SK-N-MC (cell line): ENCODE measurements at regions not wholly inside any gene's neighbourhood (a gene's known extent, or its start where the extent isn't known, plus 50 kb on each side); places are given as distances from the start of the nearest gene placed in this dataset.

Source experiments
- DNase-seq: peaks from one replicate; pipeline ENCODE4 v3.0.0-alpha.2; 2011; ENCODE audit warnings: low read depth, low spot score
- H3K27ac ChIP-seq: fragments of 200-600 bp; sonication (generic); 2 replicates; pipeline ENCODE4 v1.5.1; 2016; ENCODE audit warnings: mixed run types
- H3K36me3 ChIP-seq: fragments of 200-600 bp; sonication (generic); 2 replicates; pipeline ENCODE4 v1.6.1; 2017; ENCODE audit warnings: antibody characterized with exemption, low read length, mixed read lengths; ENCODE audit not compliant: insufficient read depth
- H3K4me3 ChIP-seq: fragments of 200-600 bp; sonication (generic); 2 replicates; pipeline ENCODE4 v1.5.1; 2016
- H3K9ac ChIP-seq: fragments of 200-600 bp; sonication (generic); 2 replicates; pipeline ENCODE4 v1.8.0; 2017; ENCODE audit warnings: mixed run types, mixed read lengths; ENCODE audit not compliant: insufficient read length
- H3K9me3 ChIP-seq: fragments of 200-600 bp; sonication (generic); 2 replicates; pipeline ENCODE4 v1.6.1; 2017; ENCODE audit warnings: low read depth, mild to moderate bottlenecking, antibody characterized with exemption, low read length, moderate library complexity, mixed read lengths
- EZH2 ChIP-seq: fragments of 200-600 bp; sonication (generic); IDR thresholded peaks from one replicate; pipeline ENCODE4 v1.6.1; 2017; ENCODE audit warnings: antibody characterized with exemption
- FOXP2 ChIP-seq: optimal IDR thresholded peaks from 2 replicates; pipeline ENCODE3; 2011; ENCODE audit warnings: mild to moderate bottlenecking, moderate library complexity; ENCODE audit not compliant: insufficient read depth; ENCODE audit errors: extremely low read length, control extremely low read depth
- POLR2AphosphoS5 ChIP-seq: IDR thresholded peaks from 2 replicates; pipeline ENCODE4 v1.6.1; 2012; ENCODE audit warnings: mild to moderate bottlenecking, low read depth, low read length, borderline replicate concordance

GRCh38 chr2:16252891-16253290 is 312.5 kb downstream of the MYCN start:
- DNase-seq: no peak
- TF ChIP-seq EZH2 (no peak), POLR2AphosphoS5 (no peak), FOXP2 (no peak)
- Histone ChIP-seq H3K27ac (no peak overlapping the region), H3K36me3 (no peaks in the 10 kb centered on the region), H3K4me3 (no peak overlapping the region), H3K9me3 (no peaks in the 10 kb centered on the region), H3K9ac (no peak overlapping the region)

- H3K9me3 ChIP-seq: no peaks in the 10 kb centered on the region
- TF ChIP-seq POLR2AphosphoS5 (no peak), EZH2 (no peak), FOXP2 (no peak)
These were observed 311.9 kb downstream of the MYCN start for GRCh38 chr2:16252251-16252650.

GRCh38 chr2:16251511-16252225 is 311.3 kb downstream of the MYCN start:
- DNase-seq: no peak
- TF ChIP-seq POLR2AphosphoS5: no peak
- TF ChIP-seq EZH2: no peak
- no peak for TF ChIP-seq FOXP2

More at GRCh38 chr2:16252251-16252650, 311.9 kb downstream of the MYCN start:
- no peaks in the 10 kb centered on the region for H3K36me3 ChIP-seq
- H3K4me3 ChIP-seq: no peak overlapping the region
- no peak overlapping the region for H3K27ac ChIP-seq
- no peak overlapping the region for H3K9ac ChIP-seq
- no peak for DNase-seq

DNA sequence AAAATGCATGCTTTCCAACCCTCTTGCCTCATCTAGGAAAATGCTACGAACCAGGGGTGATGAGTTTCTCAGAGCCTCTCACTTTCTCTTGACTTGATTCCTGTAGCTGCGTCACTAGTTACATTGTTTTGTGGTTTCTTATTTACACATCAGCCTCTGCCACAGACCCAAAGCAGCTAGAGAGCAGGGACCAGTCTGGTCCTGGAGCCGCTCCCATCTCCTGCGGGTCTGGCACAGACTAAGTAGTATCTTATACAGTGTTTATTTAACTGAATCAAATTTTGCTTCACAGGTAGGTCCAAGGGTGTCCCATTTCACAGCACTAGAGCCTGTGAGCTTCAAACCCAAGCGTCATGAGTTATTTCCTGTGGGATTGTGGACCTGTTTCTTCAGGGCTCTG is 310.5 kb downstream of the MYCN start:
- H3K9ac ChIP-seq: no peak overlapping the region
- no peaks in the 10 kb centered on the region for H3K9me3 ChIP-seq
- TF ChIP-seq POLR2AphosphoS5 (no peak), EZH2 (no peak), FOXP2 (no peak)
- no peak for DNase-seq
- H3K27ac ChIP-seq: no peak overlapping the region
- H3K4me3 ChIP-seq: no peak overlapping the region
- no peaks in the 10 kb centered on the region for H3K36me3 ChIP-seq

More at GRCh38 chr2:16251511-16252225, 311.3 kb downstream of the MYCN start:
- H3K9ac ChIP-seq: no peak overlapping the region
- H3K9me3 ChIP-seq: no peaks in the 10 kb centered on the region
- H3K36me3 ChIP-seq: no peaks in the 10 kb centered on the region
- H3K27ac ChIP-seq: no peak overlapping the region
- H3K4me3 ChIP-seq: no peak overlapping the region

DNA sequence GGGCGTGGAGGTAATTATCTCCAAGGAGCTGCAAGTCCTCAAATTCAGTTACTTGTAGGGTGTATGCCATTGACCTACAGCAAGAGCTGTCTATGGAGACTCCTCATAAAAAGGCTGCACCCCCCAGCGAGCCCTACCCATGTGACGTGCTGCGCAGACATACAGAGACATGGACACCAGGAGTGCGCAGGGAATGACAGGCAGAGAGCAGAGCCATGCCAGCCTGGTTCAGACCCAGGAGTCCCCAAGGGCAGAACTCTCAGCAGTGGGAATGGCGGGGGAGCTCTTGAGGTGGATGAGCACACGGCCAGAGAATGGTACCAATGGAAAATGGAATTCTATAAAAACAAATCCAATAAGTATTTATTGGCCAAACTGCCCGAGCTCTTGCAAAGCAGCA is 310.1 kb downstream of the MYCN start:
- Histone ChIP-seq H3K9me3 (no peaks in the 10 kb centered on the region), H3K4me3 (no peak overlapping the region), H3K27ac (no peak overlapping the region), H3K36me3 (no peaks in the 10 kb centered on the region), H3K9ac (no peak overlapping the region)
- no peak for DNase-seq
- TF ChIP-seq FOXP2 (no peak), EZH2 (no peak), POLR2AphosphoS5 (no peak)

GRCh38 chr2:16250056-16250425 is 309.7 kb downstream of the MYCN start:
- TF ChIP-seq FOXP2 (no peak), POLR2AphosphoS5 (no peak), EZH2 (no peak)
- no peak for DNase-seq
- H3K4me3 ChIP-seq: no peak overlapping the region
- no peak overlapping the region for H3K9ac ChIP-seq
- no peaks in the 10 kb centered on the region for H3K36me3 ChIP-seq
- no peaks in the 10 kb centered on the region for H3K9me3 ChIP-seq
- no peak overlapping the region for H3K27ac ChIP-seq

DNA sequence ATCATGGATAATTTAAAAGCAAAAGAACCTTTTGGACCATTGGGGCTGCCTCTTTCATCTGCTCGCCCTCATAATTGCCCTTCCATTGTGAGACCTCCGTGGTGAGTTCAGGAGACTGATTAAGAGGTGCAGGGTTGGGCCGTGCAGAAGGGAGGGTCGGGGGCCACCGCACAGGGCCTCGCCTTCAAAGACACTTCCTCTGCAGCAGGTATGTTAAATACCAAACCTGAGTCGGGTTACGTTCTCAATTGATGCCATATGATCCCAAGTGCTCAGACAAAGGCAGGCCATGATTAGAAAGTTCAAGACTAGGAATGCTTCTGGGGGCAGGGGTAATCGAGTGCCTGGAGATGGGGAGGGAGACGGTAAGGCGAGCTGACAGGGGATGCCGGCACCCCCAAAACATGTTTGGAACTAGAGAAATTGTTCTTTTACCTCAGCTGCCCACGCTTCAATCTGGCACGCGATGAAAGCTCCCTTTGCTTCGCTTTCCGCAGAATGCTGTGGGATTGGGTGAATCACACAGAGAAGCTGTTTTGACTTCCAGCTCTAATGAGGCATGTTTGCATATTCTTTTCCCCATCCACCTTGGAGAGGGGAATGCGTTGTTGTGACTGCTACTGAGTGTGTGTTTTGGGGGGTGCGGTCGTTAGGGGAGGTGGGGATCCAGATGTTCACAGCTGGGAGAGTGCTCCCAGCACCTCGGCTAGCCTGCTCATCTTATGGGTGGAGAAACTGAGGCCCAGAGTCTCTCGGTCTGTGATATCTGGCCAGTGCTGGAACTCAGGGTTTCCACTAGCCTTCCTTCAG is 309.1 kb downstream of the MYCN start:
- Histone ChIP-seq H3K36me3 (no peaks in the 10 kb centered on the region), H3K9ac (no peak overlapping the region), H3K9me3 (no peaks in the 10 kb centered on the region), H3K27ac (no peak overlapping the region), H3K4me3 (no peak overlapping the region)
- TF ChIP-seq EZH2 (no peak), FOXP2 (no peak), POLR2AphosphoS5 (no peak)
- no peak for DNase-seq

DNA sequence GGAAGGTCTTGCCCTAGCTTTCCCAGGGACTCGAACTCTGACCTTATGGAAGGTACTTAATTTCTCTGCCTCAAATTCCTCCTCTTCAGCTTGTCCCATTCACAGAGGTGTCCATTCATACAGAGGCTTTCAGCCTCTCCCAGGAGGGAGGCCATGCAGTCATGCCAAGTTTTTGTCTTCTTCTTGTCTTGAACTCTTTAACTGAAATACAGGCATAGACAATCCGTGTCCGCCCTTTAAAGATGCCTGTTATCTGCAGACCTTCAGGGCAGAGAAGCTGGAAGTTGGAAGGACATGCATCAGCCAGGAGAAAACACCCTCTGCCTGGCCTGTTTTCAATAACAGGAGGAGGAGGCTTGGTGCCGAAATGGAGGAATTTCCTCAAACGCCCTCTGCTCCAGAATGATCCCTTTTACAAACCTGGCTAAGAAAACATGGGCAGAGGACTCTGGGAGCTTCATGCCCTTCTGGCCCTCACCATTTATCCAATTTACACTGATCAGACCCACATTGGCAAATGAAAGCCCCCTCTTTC is 308.3 kb downstream of the MYCN start:
- Histone ChIP-seq H3K36me3 (no peaks in the 10 kb centered on the region), H3K27ac (no peak overlapping the region), H3K4me3 (no peak overlapping the region), H3K9me3 (no peaks in the 10 kb centered on the region), H3K9ac (no peak overlapping the region)
- DNase-seq: no peak
- TF ChIP-seq FOXP2: no peak
- TF ChIP-seq EZH2: no peak
- TF ChIP-seq POLR2AphosphoS5: no peak
